Fibroblast of peridontal ligament (primary cell): ENCODE measurements at regions not wholly inside any gene's neighbourhood (a gene's known extent, or its start where the extent isn't known, plus 50 kb on each side); places are given as distances from the start of the nearest gene placed in this dataset.
"Not testable (repeated sequence)": the region's sequence is repeated elsewhere in the genome, so short reads cannot be mapped to it uniquely, and the experiment has no call there.

ENCODE experiments used
- DNase-seq: peaks from one replicate; pipeline ENCODE4 v3.0.0-alpha.2; 2010; ENCODE audit errors: extremely low read depth

- DNase-seq, result no peak
Observed at GRCh38 chr15:61339516-61339915, 110.4 kb upstream of the RORA start.

- DNase-seq, result no peak
Observed at GRCh38 chr15:61337541-61337940, 108.4 kb upstream of the RORA start.

GRCh38 chr15:61336026-61336638 is 107.0 kb upstream of the RORA start:
- DNase-seq, result no peak

- not testable (repeated sequence) for DNase-seq
Observed at GRCh38 chr15:61334714-61335113, 105.6 kb upstream of the RORA start.

- DNase-seq, result no peak
Observed at GRCh38 chr15:61331019-61331418, 101.9 kb upstream of the RORA start.

GRCh38 chr15:61327019-61327631 is 98.0 kb upstream of the RORA start:
- no peak for DNase-seq

- no peak for DNase-seq
Observed at GRCh38 chr15:61319892-61320291, 90.8 kb upstream of the RORA start.

- DNase-seq, result no peak
Observed at GRCh38 chr15:61318802-61319525, 89.9 kb upstream of the RORA start.

- no peak for DNase-seq
Observed at GRCh38 chr15:61318301-61318700, 89.2 kb upstream of the RORA start.

- no peak for DNase-seq
Observed at GRCh38 chr15:61315471-61315870, 86.4 kb upstream of the RORA start.

- no peak for DNase-seq
Observed at GRCh38 chr15:61314427-61314826, 85.3 kb upstream of the RORA start.

- DNase-seq, result no peak
Observed at GRCh38 chr15:61309617-61310016, 80.5 kb upstream of the RORA start.

GRCh38 chr15:61309031-61309511 is 80.0 kb upstream of the RORA start:
- no peak for DNase-seq

GRCh38 chr15:61308437-61308836 is 79.3 kb upstream of the RORA start:
- DNase-seq, result no peak

- DNase-seq, result no peak
Observed at GRCh38 chr15:61307474-61307873, 78.4 kb upstream of the RORA start.

- no peak for DNase-seq
Observed at GRCh38 chr15:61301701-61302100, 72.6 kb upstream of the RORA start.

GRCh38 chr15:61299075-61299763 is 70.1 kb upstream of the RORA start:
- DNase-seq, result no peak

- DNase-seq, result no peak
Observed at GRCh38 chr15:61295239-61295638, 66.1 kb upstream of the RORA start.

GRCh38 chr15:61282661-61283060 is 53.6 kb upstream of the RORA start:
- DNase-seq, result no peak

GRCh38 chr15:61281328-61281727 is 52.2 kb upstream of the RORA start:
- no peak for DNase-seq
